HG03103 (cell line): ENCODE measurements at regions not wholly inside any gene's neighbourhood (a gene's known extent, or its start where the extent isn't known, plus 50 kb on each side); places are given as distances from the start of the nearest gene placed in this dataset.

Source experiments
- ATAC-seq: cut with Tn5 transposase; IDR thresholded peaks from one replicate; pipeline ENCODE4 v1.9.1; 2021; ENCODE audit warnings: low read depth; ENCODE audit not compliant: unreplicated experiment

DNA sequence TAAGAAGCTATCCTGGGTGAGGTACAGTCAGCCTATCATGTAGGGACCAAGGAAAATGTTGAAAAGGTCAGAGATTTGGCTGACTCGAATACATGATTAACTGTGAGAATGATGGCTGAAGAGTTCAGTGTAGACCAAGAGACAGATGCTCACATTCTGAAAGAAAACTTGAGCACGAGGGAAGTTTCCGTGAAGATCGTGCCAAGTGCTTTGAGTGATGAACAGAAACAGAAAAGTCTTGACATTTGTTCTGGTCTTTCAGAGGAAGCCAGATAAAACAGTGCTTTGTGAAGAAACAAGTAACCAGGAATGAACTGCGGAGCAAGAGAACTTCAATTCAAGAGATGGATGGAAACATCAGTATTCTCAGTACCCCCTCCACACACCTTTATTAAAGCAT lies 500.3 kb upstream of the SMIM21 start:
- no peak for ATAC-seq

DNA sequence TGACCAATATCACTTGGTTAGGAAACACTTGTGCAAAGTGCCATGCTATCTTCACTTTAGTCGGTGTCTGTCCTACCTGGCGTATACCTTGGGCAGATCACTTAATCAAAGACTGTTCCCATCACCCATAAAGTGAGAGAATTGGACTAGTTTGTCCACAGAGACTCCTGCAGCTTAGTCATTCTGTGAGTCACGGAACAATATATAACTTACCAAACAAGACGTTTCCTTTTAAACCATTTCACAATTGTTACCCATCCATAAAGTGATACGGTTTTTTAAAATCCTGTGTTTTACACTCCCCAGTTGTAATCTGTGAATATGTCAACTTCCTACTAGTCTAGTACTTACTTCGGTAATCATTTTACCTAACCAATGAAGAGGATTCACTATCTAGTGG lies 499.3 kb upstream of the SMIM21 start:
- ATAC-seq = no peak

- no peak for ATAC-seq
These were observed 495.7 kb upstream of the SMIM21 start for GRCh38 chr18:75923169-75923568.

- no peak for ATAC-seq
These were observed 489.1 kb upstream of the SMIM21 start for GRCh38 chr18:75916624-75916982.

DNA sequence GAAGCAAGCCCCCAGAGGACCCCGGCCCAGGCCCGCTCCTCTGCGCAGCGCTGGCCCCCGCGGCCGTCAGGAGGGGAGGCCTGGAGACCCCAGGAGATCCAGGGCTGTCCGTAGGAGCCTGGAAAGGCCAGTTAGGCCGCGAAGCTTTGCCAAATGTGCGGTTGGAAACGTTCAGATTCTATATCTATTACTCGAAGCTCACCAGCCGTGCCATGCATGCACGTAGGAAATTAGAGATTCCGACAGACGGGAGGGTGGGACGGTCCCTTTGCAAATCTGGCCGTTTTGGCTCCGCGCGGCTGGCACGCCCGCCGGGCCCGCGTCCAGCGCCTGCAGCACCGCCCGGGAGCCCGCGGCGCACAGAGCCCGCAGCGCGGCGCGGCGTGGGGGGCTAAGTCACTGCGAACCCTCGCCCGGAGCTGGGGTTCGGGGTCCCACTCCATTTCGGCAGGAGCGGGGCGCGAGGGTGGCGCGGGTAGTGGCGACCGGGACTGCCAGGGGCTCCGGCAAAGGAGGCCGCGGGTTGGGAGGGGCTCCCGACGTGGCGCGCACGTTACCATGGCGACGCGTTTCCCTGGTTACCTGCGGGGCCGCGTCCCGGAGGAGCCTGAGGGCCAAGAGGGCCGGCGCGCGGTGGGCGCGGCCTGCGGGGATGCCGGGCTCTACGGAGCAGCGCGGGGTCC lies 488.6 kb upstream of the SMIM21 start:
- no peak for ATAC-seq

DNA sequence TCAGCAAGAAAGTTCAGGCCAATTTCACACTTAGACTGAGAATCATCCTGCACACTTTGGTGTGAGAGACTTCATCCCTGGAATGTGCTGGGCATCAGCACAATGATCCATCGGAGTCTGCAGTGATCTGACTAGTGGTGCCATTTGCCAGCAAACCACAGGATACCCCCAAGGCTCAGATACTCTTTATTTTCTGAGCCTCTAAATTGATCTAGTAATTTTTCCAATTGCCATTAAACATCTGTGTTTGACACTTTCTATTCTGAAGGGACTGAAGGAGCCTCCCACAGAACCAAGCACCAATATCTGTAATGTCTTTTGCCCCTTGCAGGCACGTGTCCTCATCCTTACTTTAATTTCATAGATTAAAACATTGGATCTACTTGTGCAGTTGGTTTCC lies 485.3 kb upstream of the SMIM21 start:
- ATAC-seq = no peak

DNA sequence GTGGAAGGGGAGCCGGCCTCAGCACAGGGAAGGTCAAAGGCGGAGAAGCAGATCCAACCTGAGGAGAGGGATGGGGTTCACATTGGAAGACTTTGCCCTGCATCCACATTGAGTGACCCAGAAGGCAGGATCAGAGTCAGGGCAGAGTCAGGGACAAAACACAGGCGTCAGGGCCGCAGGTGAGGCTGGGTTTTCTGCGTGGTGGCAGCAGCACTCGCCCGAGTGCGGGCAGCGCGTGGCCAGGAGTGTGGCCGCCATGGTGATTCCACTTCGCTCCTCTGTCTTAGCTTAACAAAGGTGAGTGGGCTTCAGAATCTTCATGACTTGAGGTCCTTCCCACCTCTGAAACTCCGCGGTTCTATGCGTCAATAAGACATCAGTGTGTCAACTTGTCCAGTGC lies 476.9 kb upstream of the SMIM21 start:
- no peak for ATAC-seq

- no peak for ATAC-seq
These were observed 471.1 kb upstream of the SMIM21 start for GRCh38 chr18:75898651-75899050.

DNA sequence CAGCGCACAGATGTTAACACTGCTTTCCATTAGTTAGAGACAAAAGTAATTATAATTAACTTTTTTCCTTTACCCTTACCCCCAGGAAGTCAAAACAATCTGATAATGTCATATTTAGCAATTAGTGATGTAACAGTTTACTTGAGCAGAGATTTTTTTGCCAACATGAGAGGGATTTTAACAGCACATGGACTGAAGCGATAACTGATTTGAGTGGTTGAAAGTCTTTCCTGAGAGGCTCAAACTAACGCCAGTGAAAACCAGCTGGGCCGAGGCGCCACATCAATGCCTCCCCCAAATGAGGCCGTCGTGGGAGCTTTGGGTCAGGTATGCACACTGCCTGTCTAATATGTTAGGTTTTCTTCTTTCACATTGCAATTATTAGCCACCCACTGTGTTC lies 469.9 kb upstream of the SMIM21 start:
- no peak for ATAC-seq

GRCh38 chr18:75896865-75897264 lies 469.4 kb upstream of the SMIM21 start:
- ATAC-seq = no peak

GRCh38 chr18:75895135-75895534 lies 467.6 kb upstream of the SMIM21 start:
- ATAC-seq = no peak

GRCh38 chr18:75884728-75885127 lies 457.2 kb upstream of the SMIM21 start:
- ATAC-seq = no peak

- no peak for ATAC-seq
These were observed 453.5 kb upstream of the SMIM21 start for GRCh38 chr18:75880925-75881504.

- no peak for ATAC-seq
These were observed 452.8 kb upstream of the SMIM21 start for GRCh38 chr18:75880266-75880665.

GRCh38 chr18:75879196-75879595 lies 451.7 kb upstream of the SMIM21 start:
- no peak for ATAC-seq

GRCh38 chr18:75875559-75875958 lies 448.1 kb upstream of the SMIM21 start:
- no peak for ATAC-seq

- ATAC-seq = no peak
These were observed 447.0 kb upstream of the SMIM21 start for GRCh38 chr18:75874401-75875089.

- no peak for ATAC-seq
These were observed 444.1 kb upstream of the SMIM21 start for GRCh38 chr18:75871596-75871995.

- no peak for ATAC-seq
These were observed 441.7 kb upstream of the SMIM21 start for GRCh38 chr18:75869162-75869561.

DNA sequence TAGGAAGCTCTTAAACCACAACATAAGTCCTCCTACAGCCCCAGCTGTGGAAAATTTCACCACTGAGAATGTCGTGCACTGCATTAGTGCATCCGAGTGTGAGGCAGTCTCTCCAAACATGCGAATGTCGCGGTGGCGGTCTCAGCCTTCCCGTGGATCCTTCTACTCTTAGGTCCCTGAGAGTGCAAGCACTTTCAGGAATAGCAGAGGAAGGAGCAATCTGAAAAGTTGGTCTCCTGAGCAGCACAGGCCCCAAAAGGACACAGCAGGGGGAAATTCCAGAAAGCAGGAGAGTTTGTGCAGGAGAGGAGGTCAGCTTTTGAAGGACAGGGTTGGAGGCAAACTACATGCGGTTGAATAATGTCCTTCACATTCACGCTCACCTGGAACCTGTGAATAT lies 440.5 kb upstream of the SMIM21 start:
- ATAC-seq = no peak

DNA sequence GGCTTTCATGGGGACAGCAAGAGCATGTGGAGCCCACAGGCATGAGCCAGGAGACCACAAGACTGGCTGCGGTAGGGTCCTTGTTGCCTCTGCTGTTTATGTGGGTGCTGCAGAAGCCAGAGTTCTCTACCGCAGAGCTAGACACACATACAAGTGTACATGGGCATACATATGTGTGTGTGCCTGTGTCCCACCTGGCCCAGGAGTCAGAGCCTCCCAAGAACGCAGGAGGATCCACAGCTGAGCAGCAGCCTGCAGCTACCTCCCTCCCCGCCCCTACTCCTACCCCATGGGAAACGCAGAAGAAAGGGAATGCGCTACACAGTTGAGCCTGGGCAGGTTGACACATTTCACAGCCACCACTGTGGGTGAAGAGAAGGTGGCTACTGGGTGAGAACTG lies 438.1 kb upstream of the SMIM21 start:
- ATAC-seq = no peak

DNA sequence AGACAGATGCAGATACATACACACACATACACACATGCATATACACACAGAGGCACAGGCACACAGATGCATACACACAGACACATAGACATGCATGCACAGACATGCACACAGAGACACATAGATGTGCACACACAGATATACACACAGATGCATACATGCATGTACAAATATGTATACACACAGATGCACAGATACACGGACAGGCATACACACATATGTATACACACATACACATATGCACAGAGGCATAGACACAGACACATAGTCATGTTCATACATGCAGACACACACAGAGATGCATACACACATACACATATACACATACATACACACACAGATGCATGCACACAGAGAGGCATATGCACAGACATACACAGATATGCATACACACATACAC lies 437.3 kb upstream of the SMIM21 start:
- no peak for ATAC-seq
